ENCODE measurements at regions not wholly inside any gene's neighbourhood (a gene's known extent, or its start where the extent isn't known, plus 50 kb on each side); places are given as distances from the start of the nearest gene placed in this dataset.
"Not testable (repeated sequence)": the region's sequence is repeated elsewhere in the genome, so short reads cannot be mapped to it uniquely, and the experiment has no call there.

DNA sequence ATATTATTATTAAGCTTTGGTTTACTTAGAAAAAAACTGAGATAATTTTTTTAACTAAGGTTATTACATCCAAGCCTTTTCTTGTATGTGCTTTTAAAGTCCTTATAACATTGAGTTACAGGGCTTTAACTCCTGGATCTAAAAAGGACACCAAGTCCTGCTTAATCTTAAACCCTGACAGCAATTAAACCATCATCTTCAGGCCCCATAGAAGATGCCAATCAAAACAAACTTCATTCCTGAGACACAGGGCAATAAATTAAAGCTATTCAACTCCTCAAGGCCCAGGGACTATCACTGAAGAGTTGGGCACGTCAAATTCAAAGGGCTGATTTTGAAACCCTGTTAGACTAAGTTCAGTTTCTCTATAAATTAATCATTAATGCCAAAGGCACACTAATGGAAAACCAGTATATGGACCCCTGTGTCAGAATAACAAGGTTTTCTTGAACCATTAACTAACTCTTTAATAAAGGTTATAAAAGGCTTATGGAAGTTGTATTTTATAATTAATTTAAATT, 1152.6 kb downstream of the NSUN3 start:
- no peak for DNase-seq

DNA sequence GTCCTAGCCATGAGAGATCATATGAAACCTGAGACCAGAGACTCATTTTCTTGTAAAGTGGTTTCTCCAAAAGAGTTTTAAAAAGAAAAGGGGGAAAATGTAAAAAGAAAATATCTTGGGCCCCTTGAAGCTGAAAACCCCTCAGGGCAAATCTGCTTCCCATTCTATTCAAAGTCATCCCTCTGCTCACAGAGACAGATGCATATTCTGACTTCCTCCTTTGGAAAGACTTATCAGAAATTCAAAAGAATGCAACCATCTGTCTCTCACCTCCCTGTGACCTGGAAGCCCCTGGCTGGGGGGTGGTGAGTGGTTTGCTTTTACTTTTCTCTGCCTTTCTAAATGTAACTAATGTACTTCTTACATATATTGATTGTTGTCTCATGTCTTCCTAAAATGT, 1154.8 kb downstream of the NSUN3 start:
- no peak for DNase-seq

DNA sequence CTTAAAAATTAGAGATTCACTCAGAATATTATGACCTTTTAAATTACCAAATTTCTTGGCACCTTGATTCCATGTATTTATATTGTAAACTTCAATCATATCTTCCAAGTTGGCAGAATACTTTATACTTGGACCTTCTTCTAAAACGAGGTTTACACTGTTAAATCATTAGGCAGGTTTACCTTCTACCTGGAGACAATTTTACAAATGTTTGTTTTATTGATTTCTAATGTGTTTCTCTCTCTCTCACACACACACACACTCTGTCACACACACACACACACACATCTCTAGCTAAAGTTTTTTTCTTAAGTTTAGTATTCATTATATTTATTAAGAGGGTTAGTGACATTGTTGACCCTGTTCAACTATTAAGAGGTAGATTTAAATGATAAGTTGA, 1155.6 kb downstream of the NSUN3 start:
- DNase-seq, result no peak

DNA sequence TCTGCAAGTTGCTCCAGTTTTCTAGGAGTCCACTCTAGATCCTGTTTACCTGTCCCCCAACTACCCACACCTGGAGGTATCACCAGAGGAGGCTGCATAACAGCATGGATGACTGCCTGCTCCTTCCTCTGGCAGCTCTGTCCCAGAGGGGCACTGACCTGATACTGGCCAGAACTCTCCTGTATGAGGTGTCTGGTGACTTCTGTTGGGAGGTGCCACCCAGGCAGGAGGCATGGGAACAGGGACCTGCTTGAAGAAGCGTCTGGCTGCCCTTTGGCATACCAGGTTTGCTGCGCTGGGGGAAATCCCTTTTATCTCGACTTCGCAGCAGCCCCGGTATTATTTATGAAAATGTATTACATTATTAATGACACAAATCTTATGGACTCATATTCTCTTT, 1163.6 kb downstream of the NSUN3 start:
- no peak for DNase-seq

DNA sequence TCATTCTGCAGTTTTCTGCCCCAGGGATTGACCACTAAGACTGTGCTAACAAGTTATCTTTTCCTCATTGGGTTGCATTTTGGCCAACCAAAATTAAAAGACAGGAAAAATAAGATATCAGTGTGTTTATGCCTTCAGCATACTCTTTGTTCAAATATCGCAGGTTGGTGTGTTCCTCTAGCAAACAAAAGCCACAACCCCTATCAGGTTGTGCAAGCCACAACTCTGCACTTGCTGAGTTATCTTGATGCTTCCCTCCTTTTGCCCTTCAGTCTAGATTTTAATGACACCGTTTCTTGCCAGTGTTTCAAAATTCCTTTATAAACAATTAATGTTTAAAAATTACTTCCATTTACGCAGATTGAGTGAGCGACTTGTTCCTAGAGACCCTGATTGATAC, 1164.2 kb downstream of the NSUN3 start:
- DNase-seq, result no peak

DNA sequence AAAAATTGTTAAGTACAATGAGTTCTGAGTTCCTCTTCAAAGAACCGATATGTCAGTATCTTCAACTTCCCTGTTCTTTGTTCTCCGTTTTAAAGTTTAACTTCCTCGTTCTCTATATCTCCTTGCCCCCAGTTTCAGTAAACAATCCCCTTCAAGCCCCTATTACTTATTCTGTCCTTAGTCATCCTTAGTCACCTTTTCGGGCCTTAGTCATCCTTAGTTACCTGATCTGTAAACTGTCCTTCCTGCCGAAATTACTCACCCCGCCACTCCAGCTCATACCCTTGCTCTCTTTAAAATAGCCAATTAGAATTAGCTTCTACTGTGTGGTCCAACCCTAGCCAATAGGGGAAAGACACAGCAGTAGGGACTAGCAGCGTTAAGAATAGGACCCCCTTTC, 1165.6 kb downstream of the NSUN3 start:
- no peak for DNase-seq

DNA sequence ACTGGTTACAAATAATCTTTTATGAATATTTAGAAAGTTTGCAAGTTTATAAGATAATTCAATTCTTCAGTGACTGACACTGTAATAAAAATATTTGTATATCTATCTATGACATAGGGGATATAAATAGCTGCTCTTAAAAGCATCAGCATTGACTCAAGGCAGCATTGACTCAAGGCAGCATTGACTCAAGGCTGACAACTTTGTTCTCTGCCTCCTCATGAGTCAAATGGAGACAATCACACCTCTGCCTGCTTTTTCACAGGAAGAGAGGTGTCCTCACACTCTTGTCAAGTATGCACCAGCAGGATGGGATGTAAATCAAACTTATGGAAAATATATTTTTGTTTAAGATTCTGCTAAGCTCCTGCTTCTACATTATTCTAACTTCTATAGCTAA, 1173.1 kb downstream of the NSUN3 start:
- DNase-seq, result no peak

DNA sequence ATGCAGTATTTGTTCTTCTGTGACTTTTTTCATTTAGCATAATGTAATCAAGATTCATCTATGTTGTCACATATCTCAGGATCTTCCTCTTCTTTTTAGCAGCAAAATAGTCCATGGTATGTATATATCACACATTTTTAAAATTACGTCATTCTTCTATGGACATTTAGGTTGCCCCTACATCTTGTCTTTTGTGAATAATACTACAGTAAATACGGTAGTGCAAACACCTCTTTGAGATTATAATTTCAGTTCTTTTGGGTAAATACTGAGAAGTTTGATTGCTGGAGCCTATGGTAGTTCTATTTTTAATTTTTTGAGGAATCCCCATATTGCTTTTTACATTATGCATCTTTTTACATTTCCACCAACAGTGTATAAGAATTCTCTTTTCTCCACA, 1174.9 kb downstream of the NSUN3 start:
- DNase-seq, result no peak

DNA sequence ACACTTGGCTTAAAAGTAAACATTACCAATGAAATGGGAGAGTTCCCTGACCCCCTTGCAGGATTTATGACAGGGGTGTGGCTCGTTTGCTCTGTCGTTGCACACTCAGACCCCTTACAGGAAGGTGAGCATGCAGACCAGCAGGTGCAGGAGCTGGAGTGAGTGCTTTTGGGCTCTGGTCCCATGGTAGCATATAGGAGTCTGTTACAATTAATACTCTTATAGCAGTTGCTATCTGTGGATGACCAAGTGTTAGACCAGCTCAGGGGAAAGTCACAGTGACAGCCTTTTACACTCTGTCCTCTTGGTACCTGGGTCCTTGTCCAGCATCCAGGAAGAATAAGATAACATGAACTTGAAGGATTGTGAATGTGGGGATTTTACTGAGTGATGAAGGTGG, 1177.5 kb downstream of the NSUN3 start:
- DNase-seq, result no peak

DNA sequence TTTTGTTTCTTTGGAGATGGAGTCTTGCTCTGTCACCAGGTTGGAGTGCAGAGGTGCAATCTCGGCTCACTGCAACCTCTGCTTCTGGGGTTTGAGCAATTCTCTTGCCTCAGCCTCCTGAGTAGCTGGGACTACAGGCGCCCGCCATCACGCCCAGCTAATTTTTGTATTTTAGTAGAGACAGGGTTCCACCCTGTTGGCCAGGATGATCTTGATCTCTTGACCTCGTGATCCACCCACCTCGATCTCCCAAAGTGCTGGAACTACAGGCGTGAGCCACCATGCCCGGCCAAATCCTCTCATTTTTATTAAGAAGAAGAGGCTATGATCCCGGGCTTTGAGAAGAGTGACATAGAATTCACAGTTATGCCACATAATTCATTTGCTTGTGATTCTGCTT, 1178.4 kb downstream of the NSUN3 start:
- DNase-seq, result not testable (repeated sequence)

DNA sequence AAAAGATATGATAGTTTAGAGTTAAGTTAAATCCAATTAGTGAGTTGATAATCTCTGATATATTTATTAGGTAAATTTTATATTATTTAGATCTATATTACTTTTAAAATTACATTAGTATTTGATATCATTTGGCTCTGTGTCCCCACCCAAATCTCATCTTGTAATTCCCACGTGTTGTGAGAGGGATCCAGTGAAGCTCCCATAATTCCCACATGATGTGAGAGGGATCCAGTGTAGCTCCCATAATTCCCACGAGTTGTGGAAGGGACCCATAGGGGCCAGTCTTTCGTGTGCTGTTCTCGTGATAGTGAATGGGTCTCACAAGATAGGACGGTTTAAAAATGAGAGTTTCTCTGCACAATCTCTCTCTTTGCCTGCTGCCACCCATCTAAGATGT, 1183.6 kb downstream of the NSUN3 start:
- DNase-seq, result no peak

DNA sequence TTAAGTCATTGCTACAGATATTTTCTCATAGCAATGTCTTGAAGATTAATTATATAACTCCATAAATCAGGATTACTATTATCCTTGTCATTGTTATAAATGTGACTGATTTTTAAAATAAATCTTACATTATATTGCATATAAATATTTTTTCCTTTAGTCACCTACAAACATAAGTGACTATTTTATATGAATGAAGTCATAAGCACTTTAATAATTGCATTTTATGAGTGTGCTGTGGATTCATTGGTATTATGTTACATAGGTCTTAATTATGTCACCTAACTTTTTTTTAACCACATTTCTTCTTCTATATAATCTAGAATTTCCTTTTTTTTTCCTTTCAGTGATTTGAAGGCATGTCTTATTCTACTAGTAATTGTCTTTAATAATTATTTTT, 1191.2 kb downstream of the NSUN3 start:
- DNase-seq, result no peak

DNA sequence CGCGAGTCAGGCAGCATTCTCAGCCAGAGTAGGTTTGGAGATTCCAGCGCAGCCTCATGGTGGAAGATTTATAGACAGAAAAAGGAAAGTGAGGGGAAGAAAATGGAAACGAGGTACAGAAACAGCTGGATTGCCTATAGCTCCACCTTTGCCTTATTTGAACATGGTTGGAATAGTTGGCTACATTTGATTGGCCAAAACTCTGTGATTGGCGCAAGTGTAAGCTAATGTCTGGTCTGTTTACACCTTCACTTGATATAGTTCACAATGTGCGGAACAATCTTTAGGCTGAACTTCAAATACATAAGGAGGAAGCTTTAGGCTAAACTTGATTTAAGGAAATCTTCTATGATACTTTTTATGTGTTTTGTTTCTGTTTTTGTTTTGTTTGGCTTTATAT, 1191.9 kb downstream of the NSUN3 start:
- no peak for DNase-seq

DNA sequence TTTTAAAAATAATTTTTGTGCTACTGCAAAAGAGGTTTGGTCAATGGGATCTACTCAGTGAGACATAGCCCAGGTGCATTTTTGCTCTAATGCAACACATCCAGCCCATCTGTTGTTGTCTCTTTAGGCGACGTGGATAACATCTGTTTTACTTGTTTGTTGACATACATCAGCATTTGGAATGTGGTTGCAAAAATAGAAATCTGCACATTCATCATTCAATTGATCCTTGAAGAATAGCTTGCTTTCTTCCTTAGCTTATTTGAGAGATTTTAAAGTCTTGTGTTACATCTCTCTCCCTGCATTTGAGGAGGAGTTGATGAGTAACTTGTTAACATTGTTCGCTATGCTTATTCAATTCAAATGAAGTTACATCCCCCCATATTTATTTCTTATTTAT, 1202.3 kb downstream of the NSUN3 start:
- DNase-seq, result no peak

DNA sequence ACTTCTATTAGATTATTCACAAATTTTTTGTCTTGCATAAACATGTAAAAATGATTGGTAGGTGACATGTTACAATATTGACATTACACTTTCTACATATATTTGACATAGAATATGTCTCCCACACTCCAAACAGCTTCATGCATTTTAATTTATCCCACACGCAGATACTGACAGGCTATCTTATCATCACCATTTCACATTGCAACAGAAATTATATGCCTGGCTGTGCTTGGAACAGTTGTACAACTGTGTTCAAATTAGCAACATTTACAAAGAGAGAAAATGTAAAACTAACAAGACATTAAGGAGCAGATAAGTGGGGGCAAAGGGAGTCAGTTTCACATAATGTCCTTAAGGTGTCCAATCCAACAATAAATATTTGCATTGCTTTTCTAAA, 1208.5 kb downstream of the NSUN3 start:
- no peak for DNase-seq

DNA sequence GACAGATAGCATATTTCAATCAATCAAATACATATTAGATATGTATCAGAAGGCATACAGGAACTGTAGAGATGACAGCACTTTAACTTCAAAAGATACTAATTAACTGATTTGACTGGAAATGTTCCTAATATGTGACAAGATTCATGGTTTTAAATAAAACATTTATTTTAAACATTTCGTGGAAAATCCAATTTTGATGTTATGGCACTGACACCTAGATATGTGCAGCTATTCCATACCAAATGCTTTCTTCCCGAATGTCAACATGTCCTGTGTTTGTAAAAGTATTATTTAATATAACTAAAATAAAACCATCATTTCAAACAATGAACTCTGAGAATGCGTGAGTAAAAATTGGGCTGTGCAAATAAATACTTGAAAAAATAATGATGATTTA, 1209.3 kb downstream of the NSUN3 start:
- DNase-seq, result no peak

DNA sequence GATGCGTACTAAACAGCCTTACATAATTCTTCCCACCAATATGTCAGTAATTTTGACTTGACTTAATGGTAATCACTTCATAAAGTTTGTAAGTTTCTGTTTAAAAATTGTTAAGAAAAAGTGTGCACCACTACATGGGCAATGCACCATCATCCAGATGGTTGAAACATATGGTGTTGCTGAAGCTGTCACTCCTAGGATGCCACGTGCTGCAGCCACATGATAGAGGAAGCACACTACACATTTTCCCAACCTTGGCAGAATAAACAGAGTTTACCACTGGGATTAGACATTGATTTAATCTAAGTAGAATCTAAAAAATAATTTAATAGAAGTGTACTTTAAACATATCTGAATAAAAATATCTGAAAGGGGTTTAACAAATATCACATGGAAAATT, 1209.9 kb downstream of the NSUN3 start:
- DNase-seq, result no peak

DNA sequence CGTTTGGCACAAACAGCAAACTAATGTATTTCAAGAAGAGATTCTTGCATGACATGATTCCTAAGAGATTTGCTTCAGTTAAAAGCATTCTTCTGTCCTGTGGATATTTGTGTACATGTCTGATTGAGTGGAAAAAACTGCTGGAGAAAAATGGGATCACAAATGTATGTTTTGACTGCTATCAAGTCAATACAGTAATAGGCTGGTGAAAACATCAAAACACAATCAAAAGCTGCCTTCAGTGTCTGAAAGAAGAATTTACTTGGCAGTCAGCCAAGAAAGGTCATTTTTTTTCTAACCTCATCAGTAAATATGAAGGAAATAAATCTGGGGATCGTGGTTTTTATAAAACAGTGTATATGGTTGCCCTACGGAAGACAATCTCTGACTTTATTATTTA, 1214.8 kb downstream of the NSUN3 start:
- no peak for DNase-seq

DNA sequence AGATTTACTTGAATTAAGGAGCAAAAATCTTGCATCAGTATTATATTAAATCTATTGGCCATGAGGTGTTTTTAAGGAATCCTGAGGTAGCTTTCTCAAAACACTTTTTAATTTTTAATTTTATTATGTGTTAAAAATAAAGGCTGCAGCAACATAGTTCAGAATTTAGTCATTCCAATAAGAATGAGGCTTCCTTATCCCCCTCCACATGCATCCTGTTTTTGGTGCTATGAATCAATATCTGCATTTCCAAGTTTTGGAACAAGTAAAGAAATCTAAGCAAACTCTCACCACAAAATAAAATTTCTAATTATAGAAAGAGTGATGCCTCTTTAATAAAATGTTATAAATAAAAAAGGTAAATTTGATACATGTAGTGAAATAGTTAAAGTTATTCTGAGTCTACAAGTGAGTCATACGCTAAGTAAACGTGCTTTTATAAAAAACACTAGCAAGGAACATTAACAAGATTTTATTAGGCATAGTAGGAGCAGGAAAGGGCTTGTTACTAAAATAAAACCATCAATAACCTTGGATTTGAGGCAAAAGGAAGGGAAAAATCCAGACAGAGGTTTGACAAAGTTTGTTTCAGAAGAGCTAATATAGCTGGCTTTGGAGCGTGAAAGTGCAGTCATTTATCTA, 1218.0 kb downstream of the NSUN3 start:
- no peak for DNase-seq

DNA sequence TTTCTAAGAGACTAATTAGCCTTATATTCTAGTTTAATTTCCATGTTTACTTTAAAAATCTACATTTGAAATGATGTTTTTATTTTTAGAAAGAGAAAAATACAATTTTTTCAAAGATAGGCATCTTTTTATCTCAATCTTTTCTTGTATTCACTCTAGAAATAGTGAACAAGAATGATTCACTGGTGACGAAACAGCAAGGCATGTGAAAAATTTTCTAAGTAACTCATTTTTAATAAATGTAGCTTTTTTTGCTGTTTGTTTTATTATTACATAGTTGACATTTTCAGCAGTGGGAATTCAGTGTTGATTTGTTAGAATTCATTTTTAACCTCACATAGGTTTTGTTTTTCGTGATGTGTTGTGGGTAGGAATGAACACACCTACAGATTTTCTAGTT, 1226.4 kb downstream of the NSUN3 start:
- DNase-seq, result no peak

DNA sequence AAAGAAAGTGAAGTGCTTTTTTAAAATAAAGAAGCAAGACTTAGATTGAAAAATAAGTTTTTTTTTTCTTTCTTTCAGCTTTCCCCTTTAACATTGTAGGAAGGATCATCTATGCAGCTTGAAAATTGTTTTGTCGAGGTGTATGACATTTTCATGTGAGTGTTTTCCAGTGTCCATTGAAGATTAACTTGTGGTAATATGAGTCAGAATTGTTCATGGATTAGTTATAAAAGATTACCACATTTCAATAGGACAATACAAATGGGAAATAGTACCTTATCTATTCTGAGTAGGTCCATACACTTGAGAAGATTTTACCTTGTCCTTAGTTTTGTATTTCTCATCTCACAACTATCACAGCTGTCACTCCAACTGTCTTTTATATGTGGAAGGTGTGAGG, 1234.7 kb downstream of the NSUN3 start:
- DNase-seq, result no peak

DNA sequence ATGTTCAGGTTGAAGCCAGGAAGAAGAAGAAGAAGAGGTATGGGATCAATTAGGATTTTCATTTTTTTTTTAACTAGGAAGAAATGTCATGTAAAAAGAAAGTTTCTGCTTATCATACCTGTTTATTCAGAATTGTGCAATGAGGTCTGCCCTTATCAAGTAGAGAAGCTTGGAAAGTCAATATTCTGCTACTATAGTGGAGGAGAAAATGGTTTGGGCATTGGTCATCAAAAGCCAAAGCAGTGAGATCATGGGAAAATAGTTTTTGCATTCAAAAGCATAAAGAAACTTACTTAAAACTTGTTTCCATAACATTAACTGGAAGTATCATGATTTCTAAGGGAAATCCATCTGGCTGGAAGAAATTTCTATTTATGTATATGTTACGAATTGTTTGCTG, 1239.2 kb downstream of the NSUN3 start:
- no peak for DNase-seq

DNA sequence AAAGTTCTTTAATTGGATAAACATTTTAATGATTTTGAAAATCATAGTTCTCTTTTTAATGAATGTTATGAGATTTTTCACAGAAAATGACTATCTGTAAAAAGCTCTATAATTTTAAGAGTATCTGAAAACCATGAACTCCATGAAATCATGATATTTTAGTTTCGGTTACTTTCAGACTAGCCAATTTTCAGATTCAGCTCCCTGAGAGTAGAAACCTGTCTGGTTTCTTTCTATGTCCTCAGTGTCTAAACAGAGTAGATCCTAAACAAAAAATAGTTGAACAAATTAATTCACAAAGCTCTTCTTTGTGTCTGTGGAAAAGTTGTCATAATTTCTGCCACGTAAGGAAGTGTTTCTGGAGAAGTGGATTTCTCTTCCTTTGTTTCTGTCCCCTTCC, 1247.7 kb downstream of the NSUN3 start:
- no peak for DNase-seq

DNA sequence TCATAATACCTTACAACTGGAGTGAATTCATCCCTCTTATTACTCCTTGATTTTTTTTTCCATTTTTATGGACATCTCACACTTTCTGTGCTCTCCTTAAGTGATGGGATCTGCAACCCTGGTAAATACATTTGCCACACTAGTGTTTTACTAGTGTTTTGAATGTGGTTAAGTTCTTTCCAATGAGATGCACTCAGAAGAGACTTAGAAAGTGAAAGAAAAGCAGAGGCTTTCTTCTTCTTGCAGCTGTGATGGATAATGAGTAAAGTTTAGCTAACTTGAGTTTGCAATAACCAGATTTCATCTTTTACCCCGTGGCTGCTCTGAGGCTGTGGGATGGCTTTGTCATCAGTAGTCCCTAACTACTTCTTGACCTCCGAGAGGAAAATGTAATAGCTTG, 1248.4 kb downstream of the NSUN3 start:
- DNase-seq, result no peak

DNA sequence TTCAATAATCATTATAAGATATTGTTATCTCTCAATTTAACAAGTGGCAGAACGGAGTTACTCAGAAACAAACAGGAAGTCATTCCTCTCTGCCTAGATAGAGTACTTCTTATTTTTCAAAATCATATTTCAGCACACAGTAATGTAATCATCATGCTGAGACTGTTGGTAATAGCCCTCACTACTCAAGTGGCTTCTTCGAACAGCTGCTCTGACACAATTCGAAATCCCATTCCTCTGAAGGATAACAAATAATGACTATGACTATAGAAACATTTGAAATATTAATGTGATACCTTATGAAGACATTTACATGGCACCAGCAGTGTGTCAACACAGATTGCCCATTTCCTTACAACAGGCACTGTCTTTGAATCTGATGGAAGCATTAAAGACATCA, 1249.8 kb downstream of the NSUN3 start:
- no peak for DNase-seq
